ENCODE measurements at regions not wholly inside any gene's neighbourhood (a gene's known extent, or its start where the extent isn't known, plus 50 kb on each side); places are given as distances from the start of the nearest gene placed in this dataset.

DNA sequence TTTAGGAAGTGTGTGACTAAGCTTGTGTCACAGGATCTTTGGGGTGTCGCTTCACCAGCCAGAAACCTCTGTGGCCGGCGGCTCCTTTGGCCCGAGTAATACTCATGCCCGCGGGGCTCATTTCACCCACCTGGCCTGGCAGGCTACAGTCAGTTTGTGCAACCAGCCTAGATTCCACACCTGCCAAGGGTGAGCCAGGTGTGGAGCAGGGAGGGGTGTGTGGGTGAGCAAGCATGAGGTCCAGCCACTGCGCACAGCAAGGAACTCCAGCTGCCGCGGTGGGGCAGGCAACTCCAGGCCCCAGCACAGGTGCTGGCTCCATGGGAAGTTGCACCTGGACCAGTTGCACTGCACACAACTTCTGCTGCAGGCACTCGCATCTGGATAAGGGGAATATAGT is 462.3 kb upstream of the LRFN5 start:
- TF ChIP-seq, protein P1, sequence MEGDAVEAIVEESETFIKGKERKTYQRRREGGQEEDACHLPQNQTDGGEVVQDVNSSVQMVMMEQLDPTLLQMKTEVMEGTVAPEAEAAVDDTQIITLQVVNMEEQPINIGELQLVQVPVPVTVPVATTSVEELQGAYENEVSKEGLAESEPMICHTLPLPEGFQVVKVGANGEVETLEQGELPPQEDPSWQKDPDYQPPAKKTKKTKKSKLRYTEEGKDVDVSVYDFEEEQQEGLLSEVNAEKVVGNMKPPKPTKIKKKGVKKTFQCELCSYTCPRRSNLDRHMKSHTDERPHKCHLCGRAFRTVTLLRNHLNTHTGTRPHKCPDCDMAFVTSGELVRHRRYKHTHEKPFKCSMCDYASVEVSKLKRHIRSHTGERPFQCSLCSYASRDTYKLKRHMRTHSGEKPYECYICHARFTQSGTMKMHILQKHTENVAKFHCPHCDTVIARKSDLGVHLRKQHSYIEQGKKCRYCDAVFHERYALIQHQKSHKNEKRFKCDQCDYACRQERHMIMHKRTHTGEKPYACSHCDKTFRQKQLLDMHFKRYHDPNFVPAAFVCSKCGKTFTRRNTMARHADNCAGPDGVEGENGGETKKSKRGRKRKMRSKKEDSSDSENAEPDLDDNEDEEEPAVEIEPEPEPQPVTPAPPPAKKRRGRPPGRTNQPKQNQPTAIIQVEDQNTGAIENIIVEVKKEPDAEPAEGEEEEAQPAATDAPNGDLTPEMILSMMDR (IDR thresholded peaks at IDR 0.05; ENCODE audit: poor library complexity, severe bottlenecking): no peak
- TF ChIP-seq POLR2AphosphoS5 (IDR thresholded peaks at IDR 0.05): no peak
- TF ChIP-seq RAD21 (conservative IDR thresholded peaks at IDR 0.05): no peak
- TF ChIP-seq EZH2 (IDR thresholded peaks at IDR 0.05; ENCODE audit: borderline replicate concordance, insufficient read depth, low read length, poor library complexity, severe bottlenecking): no peak
- TF ChIP-seq MXI1 (conservative IDR thresholded peaks at IDR 0.05; ENCODE audit: poor library complexity, severe bottlenecking): no peak

Measured in neural cell (in vitro differentiated cells).